ENCODE measurements at regions not wholly inside any gene's neighbourhood (a gene's known extent, or its start where the extent isn't known, plus 50 kb on each side); places are given as distances from the start of the nearest gene placed in this dataset.

- TF ChIP-seq CTCF (IDR thresholded peaks at IDR 0.05) (no peak), POLR2A (IDR thresholded peaks at IDR 0.05) (no peak), POLR2AphosphoS5 (IDR thresholded peaks at IDR 0.05) (no peak), EP300 (IDR thresholded peaks at IDR 0.05) (no peak)
Observed at GRCh38 chr6:169130113-169130512, 123.5 kb downstream of the THBS2 start.

Data from stomach (tissue), 4 donors.